T47D (cell line): ENCODE measurements at regions not wholly inside any gene's neighbourhood (a gene's known extent, or its start where the extent isn't known, plus 50 kb on each side); places are given as distances from the start of the nearest gene placed in this dataset.
"Not testable (repeated sequence)": the region's sequence is repeated elsewhere in the genome, so short reads cannot be mapped to it uniquely, and the experiment has no call there.

ENCODE experiments used
- DNase-seq, 2 experiments: peaks; one replicate each; pipeline versions ENCODE4 v3.0.0 to v3.0.0-alpha.2; 2011 to 2012; ENCODE audit warnings: low read depth in 1 of 2, low spot score in 1 of 2
- JUND ChIP-seq: IDR thresholded peaks from 2 replicates; pipeline ENCODE4 v1.6.1; 2012; ENCODE audit warnings: low read depth
- in situ Hi-C: cut with HindIII; loops from 2 replicates; pipeline ENCODE4 v1.10.0; 2016; ENCODE audit warnings: low sequenced_read_pairs, low pct_unique_long_range_greater_than_20kb

- no peak for DNase-seq
- in situ Hi-C loops, result no loop called here
- TF ChIP-seq JUND, result no peak
Measured at GRCh38 chrX:41982953-41983352, 59.6 kb upstream of the CASK start.

DNA sequence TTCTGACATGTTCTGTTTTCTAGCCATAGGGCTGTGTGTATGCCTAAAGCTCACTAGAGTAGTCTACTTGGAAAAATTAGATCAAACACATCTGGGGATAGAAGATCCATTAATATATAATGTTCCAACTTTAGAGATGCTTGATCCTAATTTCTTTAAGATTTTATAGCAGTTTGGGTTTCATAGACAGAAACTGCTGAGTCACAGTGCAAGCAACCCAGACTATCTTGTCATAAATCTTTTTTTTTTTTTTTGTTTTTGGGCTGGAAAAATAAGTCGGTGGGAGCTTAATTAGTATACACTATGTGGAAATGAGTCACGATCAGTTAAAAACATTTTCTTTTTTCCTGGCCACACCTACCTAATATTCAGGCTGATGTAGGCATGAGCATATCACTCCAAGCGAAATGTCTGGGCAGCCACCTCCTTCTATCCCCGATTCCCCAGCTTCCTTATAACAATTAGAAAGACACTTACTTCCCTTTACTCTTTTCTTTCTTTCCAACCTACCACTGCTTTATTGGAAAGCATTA, 58.2 kb upstream of the CASK start:
- TF ChIP-seq JUND, result no peak
- no peak for DNase-seq
- in situ Hi-C loops, result no loop called here

DNA sequence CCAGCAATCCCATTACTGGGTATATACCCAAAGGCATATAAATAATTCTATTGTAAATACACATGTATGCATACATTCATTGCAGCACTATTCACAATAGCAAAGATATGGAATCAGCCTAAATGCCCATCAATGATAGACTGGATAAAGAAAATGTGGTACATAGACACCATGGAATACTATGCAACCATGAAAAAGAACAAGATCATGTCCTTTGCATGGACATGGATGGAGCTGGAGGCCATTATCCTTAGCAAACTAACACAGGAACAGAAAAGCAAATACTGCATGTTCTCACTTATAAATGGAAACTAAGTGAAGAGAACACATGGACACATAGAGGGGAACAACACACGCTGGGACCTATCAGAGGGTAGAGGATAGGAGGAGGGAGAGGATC, 51.3 kb upstream of the CASK start:
- DNase-seq, in situ Hi-C loops: not testable (repeated sequence)

GRCh38 chrX:41973208-41973607, 49.9 kb upstream of the CASK start:
- in situ Hi-C loops, result no loop called here
- TF ChIP-seq JUND, result no peak
- DNase-seq, result no peak
